ENCODE measurements at regions not wholly inside any gene's neighbourhood (a gene's known extent, or its start where the extent isn't known, plus 50 kb on each side); places are given as distances from the start of the nearest gene placed in this dataset.

DNA sequence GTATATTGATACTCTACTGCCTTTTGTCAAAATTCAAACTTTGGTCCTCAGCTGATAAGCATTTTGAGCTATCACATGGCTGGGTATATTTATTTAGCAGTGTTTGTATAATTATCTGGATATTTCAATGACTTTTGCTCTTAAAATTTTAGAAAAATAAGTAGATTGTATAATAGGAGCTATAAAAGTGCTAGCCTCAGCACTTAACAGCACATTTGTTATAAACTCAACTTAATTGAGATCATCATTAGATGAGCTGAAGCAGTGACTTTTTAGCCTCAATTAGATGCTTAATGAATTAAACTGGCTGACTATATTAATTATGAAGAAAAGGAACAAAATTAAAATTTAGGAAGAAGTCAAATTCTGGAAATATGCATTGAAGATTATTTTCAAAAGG lies 429.9 kb downstream of the DYNC2H1 start:
- peaks cover 24% of the 10 kb centered on the region for H3K9me3 ChIP-seq
- Mint-ChIP-seq H3K4me1 (ENCODE audit: low read depth, unreplicated experiment) (no peaks in the 10 kb centered on the region), H3K9me3 (ENCODE audit: unreplicated experiment) (peaks cover 18% of the 10 kb centered on the region), H3K4me3 (ENCODE audit: unreplicated experiment) (no peak overlapping the region), H3K27me3 (ENCODE audit: insufficient read depth, unreplicated experiment) (no peaks in the 10 kb centered on the region), H3K27ac (ENCODE audit: unreplicated experiment) (no peak overlapping the region), H3K36me3 (ENCODE audit: insufficient read depth, unreplicated experiment) (no peaks in the 10 kb centered on the region)
- ChIA-PET POLR2A (no interaction called here), CTCF (no interaction called here)
- intact Hi-C loops (cut with micrococcal nuclease; ENCODE audit: unreplicated experiment), result no loop called here
- no peak for TF ChIP-seq CTCF (IDR thresholded peaks at IDR 0.05; ENCODE audit: insufficient read depth in 1 of 2, low read depth in 1 of 2, low read length in 1 of 2, severe bottlenecking in 1 of 2, unreplicated experiment in 1 of 2)
- no peaks in the 10 kb centered on the region for H3K27me3 ChIP-seq (replicated peaks; ENCODE audit: control insufficient read depth, insufficient read depth, low read length)
- no peaks in the 10 kb centered on the region for H3K4me1 ChIP-seq
- no peaks in the 10 kb centered on the region for H3K36me3 ChIP-seq (ENCODE audit: control insufficient read depth, insufficient read depth, low read length)
- no peak overlapping the region for H3K4me3 ChIP-seq (ENCODE audit: low read depth, low read length)
- BruUV-seq (replicated peaks), result no TSS peak
- DNase-seq, result no peak

GRCh38 chr11:103541186-103541795 lies 432.1 kb downstream of the DYNC2H1 start:
- CTCF ChIA-PET, result no interaction called here

DNA sequence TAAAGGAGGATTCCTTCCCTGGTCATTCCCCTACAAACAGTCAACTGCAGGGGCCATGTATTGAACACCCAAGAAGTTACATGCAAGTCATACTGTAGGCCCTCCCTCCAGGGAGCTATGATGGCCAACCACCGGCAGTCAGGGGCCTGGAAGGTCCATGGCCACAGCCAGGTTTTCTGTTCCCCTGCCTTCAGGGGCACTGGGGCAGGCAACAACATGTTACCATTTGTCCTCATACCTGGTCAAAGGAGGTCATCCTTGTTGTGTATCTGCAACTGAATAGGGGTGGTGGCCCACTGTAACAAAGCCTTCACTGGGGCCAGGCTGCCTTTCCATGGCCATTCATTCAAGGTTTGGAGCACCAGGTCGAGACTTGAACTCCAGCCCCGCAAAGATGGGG lies 433.6 kb downstream of the DYNC2H1 start:
- no peaks in the 10 kb centered on the region for H3K36me3 Mint-ChIP-seq (ENCODE audit: insufficient read depth, unreplicated experiment)
- Histone ChIP-seq H3K27me3 (replicated peaks; ENCODE audit: control insufficient read depth, insufficient read depth, low read length) (no peaks in the 10 kb centered on the region), H3K4me1 (no peaks in the 10 kb centered on the region), H3K9me3 (peaks cover 24% of the 10 kb centered on the region), H3K4me3 (ENCODE audit: low read depth, low read length) (no peak overlapping the region), H3K36me3 (ENCODE audit: control insufficient read depth, insufficient read depth, low read length) (no peaks in the 10 kb centered on the region)
- no peak for DNase-seq
- no peak overlapping the region for H3K27ac Mint-ChIP-seq (ENCODE audit: unreplicated experiment)
- intact Hi-C loops (cut with micrococcal nuclease; ENCODE audit: unreplicated experiment), result no loop called here
- POLR2A ChIA-PET, result no interaction called here
- H3K4me3 Mint-ChIP-seq (ENCODE audit: unreplicated experiment), result no peak overlapping the region
- no peaks in the 10 kb centered on the region for H3K4me1 Mint-ChIP-seq (ENCODE audit: low read depth, unreplicated experiment)
- CTCF ChIA-PET, result no interaction called here
- peaks cover 18% of the 10 kb centered on the region for H3K9me3 Mint-ChIP-seq (ENCODE audit: unreplicated experiment)
- H3K27me3 Mint-ChIP-seq (ENCODE audit: insufficient read depth, unreplicated experiment), result no peaks in the 10 kb centered on the region
- BruUV-seq (replicated peaks), result no TSS peak
- TF ChIP-seq CTCF (IDR thresholded peaks at IDR 0.05; ENCODE audit: insufficient read depth in 1 of 2, low read depth in 1 of 2, low read length in 1 of 2, severe bottlenecking in 1 of 2, unreplicated experiment in 1 of 2), result no peak

More at GRCh38 chr11:103541186-103541795, 432.1 kb downstream of the DYNC2H1 start:
- Histone ChIP-seq H3K36me3 (ENCODE audit: control insufficient read depth, insufficient read depth, low read length) (no peaks in the 10 kb centered on the region), H3K4me3 (ENCODE audit: low read depth, low read length) (no peak overlapping the region), H3K4me1 (no peaks in the 10 kb centered on the region), H3K9me3 (peaks cover 24% of the 10 kb centered on the region), H3K27me3 (replicated peaks; ENCODE audit: control insufficient read depth, insufficient read depth, low read length) (no peaks in the 10 kb centered on the region)
- intact Hi-C loops (cut with micrococcal nuclease; ENCODE audit: unreplicated experiment), result no loop called here
- no peaks in the 10 kb centered on the region for H3K36me3 Mint-ChIP-seq (ENCODE audit: insufficient read depth, unreplicated experiment)
- no TSS peak for BruUV-seq (replicated peaks)
- H3K4me3 Mint-ChIP-seq (ENCODE audit: unreplicated experiment), result no peak overlapping the region
- H3K4me1 Mint-ChIP-seq (ENCODE audit: low read depth, unreplicated experiment), result no peaks in the 10 kb centered on the region
- DNase-seq, result peak; percentile 55 to 58
- H3K27ac Mint-ChIP-seq (ENCODE audit: unreplicated experiment), result no peak overlapping the region
- H3K27me3 Mint-ChIP-seq (ENCODE audit: insufficient read depth, unreplicated experiment), result no peaks in the 10 kb centered on the region
- no peak for TF ChIP-seq CTCF (IDR thresholded peaks at IDR 0.05; ENCODE audit: insufficient read depth in 1 of 2, low read depth in 1 of 2, low read length in 1 of 2, severe bottlenecking in 1 of 2, unreplicated experiment in 1 of 2)
- peaks cover 18% of the 10 kb centered on the region for H3K9me3 Mint-ChIP-seq (ENCODE audit: unreplicated experiment)
- POLR2A ChIA-PET, result no interaction called here
